ENCODE measurements at regions not wholly inside any gene's neighbourhood (a gene's known extent, or its start where the extent isn't known, plus 50 kb on each side); places are given as distances from the start of the nearest gene placed in this dataset.
"Not testable (repeated sequence)": the region's sequence is repeated elsewhere in the genome, so short reads cannot be mapped to it uniquely, and the experiment has no call there.

DNA sequence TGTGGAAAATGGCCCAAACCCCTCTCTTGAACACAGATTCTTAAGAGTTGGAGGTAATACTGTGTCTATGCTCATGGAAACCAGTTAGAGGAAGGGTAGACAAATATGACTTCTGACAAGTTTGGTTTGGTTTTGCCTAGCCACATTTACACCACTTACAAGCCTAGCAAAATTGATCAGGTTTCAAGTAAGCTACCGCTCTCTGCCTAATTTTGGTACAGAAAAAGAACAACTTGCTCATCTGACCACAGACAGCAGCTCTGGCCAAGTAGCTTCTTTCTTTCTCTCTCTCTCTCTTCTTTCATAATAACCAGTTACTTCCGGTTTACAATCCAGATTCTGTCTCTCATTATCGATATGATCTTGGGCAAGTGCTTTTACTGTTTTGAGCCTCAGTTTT lies 260.0 kb downstream of the GLUD2 start:
- DNase-seq = no peak

DNA sequence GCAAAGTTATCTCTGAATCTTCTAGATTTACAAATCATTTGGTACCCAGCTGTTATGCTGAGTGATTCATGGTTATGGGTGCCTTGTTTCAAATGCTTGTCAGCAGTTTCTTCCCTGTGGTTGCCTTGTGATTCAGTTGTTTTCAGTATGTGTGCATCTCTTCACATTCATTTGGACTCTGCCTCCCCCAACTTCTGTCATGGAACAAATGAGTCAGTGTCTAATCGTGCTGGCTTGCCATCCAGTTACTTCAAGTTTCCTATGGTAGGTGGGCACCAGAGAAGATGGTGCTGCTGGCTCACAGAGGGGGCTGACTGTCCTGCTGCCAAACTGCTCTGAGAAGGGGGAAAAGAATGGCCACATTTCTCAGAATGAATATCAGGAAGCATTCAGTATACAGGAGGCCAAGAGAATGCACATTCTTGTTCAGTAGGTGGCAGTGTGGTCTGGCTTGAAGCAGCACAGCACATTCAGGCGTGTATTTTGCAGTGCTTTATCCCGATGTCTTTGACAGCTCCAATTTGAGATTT lies 260.9 kb downstream of the GLUD2 start:
- DNase-seq = no peak

DNA sequence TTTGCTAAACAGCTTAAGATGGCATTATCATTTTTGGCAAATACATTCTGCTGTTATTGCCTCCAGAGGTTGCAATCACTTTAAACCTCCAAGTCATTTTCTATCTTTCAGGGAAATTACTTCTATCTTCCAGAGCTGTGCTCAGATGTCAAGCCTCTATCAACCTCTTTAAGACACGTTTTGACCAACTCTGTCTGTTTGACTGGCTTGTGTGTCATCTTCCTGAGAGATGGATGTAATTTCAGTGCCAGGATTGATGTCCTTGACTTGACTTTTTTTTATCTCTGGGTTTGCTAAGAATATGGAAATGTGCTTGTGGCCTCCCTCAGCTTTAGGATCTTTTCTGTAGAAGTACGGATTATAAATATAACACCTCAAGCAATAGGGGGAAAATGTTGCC lies 263.4 kb downstream of the GLUD2 start:
- no peak for DNase-seq

DNA sequence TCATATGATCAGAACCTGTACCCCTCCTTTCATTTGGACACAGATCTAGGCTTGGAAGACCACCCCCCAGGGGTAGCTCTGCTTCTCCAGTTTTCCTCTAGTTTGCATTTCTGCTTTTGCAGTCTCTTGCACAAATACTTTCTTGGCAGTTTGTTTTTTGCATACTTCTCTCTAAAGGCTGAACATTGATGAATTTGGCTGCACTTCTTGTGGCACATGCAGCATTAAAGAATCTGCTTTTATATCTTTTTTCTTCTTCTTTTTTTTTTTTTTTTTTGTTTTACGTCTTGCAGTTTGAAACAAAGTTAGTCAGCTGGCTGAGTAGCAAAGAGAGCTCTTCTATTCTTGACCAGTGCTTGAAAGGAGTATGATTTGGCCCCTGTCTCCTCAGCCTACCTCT lies 273.0 kb downstream of the GLUD2 start:
- no peak for DNase-seq

DNA sequence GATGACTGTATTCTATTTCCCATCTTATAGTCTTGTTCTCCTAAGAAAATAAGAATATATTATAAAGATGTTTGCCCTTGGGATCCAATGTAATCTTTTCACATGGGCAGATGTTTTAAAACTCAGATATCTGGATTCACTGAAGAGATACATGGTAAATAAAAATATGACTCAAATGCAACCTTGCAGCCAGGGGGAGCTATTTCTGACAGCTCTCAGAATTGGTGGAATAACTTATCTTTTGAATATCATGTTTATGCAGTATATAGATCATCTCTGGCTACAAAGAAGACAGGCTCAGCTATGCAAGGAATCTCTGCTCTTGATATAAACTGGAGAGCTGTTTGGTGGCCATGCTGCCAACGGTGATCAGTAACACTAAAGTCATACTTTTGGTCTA lies 274.7 kb downstream of the GLUD2 start:
- no peak for DNase-seq

DNA sequence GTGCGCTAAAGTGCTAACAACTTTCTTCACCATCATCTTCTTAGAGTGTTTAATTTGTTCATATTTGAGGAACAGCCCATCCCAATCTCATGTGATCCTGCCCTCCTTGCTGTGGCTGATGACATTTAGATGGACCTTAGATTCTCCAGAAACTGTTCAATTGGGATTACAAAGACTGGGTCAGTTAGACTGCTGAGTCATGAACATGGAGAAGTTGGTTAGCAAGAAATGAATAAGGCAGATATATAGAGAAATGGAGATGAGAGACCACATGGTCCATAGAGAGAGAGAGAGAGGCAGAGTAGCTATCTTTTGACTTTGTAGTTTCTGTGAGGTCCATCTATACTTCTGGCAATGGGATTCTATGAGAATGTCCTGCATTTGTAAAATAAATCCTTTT lies 275.9 kb downstream of the GLUD2 start:
- DNase-seq = no peak

DNA sequence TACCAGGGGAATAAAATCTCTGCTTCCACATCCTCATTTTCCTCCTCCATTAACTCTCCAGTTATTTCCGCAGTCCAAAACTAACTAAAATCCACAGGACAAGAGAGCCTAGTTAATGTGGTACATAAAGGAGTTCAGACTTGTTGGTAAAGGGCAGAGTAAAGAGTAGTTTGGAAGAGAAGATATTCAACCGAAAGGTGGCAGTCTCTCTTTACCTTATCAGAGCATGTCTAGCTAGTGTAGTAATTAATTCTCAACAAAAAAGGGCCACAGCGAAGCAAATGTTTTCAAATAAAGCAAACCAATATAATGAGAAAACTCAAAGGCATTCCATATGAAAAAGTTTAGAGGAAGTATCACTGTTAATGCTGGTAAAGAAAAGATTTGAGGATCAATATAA lies 286.5 kb downstream of the GLUD2 start:
- DNase-seq = no peak

DNA sequence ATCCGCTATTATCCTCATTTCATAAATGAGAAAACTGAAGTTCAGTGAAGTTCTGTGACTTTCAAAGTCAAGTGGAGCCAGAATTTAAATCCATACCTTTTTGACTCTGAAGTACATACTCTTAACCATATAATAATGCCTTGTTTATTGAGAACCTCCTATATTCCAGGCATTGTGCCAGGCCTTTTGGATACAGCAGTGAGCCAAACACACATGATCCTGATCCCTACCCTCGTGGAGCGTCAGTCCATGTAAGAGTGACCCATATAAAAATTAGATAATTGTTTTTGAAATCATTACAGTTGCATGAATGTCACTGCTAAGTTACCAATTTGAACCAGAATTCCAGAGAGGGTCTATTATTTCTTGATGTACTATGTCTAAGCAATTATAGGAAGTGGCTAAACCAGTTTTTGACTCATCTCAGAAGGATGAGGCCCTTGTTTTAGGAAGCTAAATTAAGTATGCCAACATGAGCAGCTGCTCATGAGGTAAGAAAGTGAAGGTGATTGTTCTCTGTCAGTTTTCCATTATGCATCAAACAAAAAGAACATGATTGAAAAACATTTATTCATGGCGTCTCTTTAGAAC lies 289.5 kb downstream of the GLUD2 start:
- DNase-seq = no peak

DNA sequence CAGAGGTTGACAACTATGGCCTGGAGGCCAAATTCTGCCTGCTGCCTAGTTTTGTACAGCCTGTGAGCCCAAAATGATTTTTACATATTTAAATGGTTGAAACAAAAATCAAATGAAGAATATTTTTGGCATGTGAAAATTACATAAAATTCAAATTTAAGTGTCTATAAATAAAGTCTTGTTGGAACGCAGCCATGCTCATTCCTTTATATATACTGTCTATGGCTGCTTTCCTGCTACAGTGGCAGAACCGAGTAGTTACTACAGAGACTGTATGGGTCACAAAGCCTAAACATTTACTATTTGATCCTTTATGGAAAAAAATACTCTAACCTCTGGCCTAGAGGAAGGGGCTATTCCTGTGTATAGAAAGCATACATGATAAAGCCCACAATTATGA lies 290.4 kb downstream of the GLUD2 start:
- no peak for DNase-seq

DNA sequence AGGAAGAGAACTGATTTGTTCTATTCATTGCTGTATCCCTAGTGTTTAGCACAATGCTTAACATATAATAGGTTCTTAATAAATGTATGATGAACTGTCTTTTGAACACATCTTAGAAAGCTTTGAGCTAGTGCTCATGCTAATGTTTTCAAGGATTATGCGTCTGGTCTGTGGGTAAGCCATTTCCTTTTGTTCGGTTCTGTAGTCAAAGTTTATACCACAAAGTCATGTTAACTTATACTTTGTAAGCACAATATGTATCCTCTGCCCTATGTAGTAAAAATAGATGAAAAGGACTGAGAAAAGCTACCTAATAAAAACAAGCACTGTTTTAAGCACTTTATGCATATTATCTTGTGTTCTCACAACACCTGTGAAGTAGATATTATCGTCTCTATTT lies 301.9 kb downstream of the GLUD2 start:
- no peak for DNase-seq

DNA sequence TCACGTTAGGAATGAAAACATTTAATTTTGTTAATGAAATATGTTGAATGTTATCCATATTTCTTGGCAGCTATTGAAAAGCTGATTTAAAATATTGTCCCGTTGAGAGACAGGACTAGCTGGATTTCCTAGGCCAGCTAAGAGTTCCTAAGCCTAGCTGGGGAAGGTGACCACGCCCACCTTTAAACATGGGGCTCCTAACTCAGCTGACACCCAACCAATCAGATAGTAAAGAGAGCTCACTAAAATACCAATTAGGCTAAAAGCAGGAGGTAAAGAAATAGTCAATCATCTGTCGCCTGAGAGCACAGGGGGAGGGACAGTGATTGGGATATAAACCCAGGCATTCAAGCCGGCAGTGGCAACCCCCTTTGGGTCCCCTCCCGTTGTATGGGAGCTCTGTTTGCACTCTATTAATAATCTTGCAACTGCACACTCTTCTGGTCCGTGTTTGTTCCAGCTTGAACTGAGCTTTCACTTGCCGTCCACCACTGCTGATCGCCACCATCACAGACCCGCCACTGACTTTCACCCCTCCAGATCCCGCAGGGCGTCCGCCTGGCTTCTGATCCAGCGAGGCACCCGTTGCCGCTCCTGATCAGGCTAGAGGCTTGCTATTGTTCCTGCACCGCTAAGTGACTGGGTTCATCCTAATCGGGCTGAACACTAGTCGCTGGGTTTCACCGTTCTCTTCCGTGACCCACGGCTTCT lies 308.9 kb downstream of the GLUD2 start:
- no peak for DNase-seq

DNA sequence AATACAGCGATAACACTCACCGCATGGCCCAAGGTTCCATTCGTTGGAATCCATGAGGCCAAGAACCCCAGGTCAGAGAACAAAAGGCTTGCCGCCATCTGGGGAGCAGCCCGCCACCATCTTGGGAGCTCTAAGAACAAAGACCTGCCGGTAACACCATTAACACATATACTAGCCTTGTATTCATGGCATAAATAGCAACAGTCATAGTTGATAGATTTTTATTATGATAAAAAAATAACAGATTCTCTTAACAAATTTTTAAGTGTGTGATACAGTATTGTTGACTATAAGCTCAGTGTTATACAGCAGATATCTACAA lies 309.4 kb downstream of the GLUD2 start:
- DNase-seq = no peak

DNA sequence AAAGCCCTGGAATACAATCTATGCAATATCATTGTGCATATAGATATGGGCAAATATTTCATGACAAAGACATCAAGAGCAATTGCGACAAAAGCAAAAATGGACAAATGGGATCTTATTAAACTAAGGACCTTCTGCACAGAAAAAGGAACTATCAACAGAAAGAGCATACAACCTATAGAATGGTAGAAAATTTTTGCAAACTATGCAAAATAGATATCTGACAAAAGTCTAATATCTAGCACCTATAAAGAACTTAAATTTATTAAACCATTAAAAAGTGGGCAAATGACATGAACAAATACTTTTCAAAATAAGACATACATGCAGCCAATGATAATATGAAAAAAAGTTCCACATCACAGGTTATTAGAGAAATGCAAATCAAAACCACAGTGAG lies 312.9 kb downstream of the GLUD2 start:
- no peak for DNase-seq

DNA sequence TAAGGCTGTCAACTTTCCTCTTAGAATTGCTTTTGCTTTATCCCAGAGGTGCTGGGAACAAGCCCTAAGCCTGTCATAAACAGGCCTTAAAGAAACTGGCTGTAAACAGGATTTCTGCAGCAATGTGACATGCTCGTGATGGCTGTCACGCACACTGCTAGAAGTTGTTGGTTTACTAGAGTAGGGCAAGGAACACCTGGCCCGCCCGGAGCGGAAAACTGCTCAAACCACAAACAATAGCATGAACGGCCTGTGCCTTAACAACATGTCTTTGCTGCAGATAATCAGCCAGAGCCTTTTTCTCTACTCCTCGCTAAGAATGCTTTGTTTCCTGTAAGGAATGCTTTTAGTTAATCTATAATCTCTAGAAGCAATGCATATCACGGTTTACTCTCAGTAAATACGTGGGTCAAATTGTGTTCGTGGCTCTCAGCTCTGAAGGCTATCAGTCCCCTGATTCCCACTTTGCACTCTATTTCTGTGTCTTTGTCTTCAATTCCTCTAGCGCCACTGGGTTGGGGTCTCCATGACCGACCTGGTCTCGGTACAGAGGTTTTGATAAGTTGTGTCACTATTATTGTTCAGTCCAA lies 318.3 kb downstream of the GLUD2 start:
- no peak for DNase-seq

DNA sequence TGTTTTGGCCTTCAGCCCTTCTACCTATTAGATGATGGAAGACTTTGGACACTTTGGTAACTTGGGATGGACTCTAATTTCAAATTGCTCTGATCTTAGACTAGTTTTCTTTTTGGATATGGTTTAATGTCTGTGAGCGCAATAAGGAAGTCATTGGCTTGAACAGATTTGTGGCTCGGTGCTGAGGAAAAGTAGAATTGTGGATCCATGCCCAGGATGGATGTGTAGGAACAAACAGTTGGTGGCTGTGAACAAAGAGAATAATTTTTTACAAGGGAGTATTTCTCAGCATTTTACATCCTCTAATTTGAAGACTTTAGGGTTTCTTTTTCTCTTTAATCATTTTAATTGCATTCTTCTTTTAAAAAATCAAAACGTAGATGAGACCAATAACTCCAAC lies 327.1 kb downstream of the GLUD2 start:
- DNase-seq = no peak

DNA sequence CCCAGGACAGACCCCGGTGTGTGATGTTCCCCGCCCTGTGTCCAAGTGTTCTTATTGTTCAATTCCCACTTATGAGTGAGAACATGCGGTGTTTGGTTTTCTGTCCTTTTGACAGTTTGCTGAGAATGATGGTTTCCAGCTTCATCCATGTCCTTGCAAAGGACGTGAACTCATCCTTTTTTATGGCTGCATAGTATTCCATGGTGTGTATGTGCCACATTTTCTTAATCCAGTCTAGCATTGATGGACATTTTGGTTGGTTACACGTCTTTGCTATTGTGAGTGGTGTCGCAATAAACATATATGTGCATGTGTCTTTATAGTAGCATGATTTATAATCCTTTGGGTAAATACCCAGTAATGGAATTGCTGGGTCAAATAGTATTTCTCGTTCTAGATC lies 334.5 kb downstream of the GLUD2 start:
- DNase-seq = not testable (repeated sequence)

DNA sequence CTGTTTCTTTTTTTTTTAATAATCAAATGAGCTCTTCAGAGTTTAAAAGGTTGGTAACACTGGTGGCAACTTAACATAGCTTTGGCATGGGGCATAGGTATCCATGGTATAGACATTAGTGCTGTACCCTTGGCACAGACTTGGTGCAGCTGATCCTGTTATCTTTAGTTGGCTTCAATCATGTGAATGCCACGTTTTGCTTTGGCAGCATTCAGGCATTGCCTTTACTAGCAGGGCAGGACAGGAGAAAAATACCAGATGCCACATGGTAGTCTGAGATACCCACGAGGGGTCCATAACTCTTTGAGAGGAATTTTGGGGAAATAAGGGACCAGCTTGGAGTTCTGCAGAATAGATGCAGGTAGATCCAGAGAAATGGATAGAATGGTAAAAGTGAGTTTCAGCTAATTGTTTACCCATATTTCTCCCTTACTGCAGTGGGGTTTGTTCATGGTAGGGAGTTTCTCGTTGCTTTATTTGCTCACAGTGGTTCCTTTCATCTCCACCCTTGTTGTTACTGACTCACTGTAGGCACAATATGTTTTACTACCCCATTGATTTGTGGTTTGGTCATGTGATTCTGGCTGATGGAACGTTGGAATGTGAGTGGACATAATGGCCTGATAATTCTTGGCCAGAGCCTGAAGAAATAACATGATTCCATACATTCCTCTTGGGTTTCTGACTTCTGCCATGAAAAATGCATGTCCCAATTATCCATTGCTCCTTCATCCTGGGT lies 342.7 kb downstream of the GLUD2 start:
- no peak for DNase-seq

DNA sequence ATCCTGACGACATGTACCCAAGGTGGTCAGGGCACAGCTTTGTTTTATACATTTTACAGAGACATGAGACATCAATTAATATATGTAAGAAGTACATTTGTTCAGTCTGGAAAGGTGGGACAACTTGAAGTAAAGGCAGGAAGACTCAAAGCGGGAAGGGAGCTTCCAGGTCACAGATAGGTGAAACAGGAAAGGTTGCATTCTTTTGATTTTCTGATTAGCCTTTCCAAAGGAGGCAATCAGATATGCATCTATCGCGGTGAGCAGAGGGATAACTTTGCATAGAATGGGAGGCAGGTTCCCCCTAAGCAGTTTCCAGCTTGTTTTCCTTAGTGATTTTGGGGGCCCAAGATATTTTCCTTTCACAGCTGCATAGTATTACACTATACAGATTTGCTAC lies 358.4 kb downstream of the GLUD2 start:
- no peak for DNase-seq

DNA sequence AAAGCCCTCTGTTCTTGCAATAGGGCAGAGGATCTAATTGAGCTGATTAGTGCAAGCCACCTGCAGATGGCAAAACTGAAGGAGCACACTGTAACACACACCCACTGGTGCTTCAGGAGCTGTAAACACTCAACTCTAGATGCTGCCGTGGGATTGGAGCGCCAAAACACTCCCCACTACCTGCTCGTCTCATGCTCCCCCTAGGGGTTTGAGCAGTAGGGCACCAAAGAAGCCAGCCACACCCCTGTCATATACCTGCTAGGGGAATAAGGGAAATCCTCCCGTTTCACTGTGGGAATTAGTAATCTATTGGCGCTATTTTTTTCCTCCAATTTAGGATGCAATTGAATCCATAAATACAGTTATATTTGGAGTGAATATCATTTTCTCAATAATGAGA lies 360.2 kb downstream of the GLUD2 start:
- DNase-seq = no peak

DNA sequence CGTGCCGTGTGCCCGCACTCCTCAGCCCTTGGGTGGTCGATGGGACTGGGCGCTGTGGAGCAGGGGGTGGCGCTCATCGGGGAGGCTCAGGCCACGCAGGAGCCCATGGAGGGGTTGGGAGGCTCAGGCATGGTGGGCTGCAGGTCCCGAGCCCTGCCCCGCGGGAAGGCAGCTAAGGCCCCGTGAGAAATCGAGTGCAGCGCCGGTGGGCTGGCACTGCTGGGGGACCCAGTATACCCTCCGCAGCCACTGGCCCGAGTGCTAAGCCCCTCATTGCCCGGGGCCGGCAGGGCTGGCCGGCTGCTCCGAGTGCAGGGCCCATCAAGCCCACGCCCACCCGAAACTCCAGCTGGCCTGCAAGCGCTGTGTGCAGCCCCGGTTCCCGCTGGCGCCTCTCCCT lies 384.1 kb downstream of the GLUD2 start:
- DNase-seq = not testable (repeated sequence)

DNA sequence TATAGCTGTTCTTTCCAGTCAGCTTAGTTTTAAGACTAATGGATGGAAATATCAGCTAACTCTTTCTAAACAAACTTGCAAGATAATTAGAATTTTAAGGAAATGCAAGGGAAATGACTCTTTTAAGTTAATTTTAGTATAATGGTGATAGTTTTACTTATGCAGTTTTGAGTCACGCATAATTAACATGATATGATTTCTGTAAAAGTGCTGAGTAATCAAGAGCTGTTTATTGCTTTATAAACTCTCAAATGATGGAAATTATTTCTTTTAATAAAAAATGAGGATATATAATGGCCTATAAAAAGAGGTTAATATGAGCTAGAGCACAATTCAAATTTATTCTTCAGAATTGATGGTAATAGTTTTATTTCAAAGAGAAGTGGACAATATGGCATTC lies 385.9 kb downstream of the GLUD2 start:
- no peak for DNase-seq

DNA sequence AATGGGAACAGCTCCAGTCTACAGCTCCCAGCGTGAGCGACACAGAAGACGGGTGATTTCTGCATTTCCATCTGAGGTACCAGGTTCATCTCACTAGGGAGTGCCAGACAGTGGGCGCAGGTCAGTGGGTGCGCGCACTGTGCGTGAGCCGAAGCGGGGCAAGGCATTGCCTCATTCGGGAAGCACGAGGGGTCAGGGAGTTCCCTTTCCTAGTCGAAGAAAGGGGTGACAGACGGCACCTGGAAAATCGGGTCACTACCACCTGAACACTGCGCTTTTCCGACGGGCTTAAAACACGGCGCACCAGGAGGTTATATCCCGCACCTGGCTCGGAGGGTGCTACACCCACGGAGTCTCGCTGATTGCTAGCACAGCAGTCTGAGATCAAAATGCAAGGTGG lies 390.3 kb downstream of the GLUD2 start:
- DNase-seq = not testable (repeated sequence)

DNA sequence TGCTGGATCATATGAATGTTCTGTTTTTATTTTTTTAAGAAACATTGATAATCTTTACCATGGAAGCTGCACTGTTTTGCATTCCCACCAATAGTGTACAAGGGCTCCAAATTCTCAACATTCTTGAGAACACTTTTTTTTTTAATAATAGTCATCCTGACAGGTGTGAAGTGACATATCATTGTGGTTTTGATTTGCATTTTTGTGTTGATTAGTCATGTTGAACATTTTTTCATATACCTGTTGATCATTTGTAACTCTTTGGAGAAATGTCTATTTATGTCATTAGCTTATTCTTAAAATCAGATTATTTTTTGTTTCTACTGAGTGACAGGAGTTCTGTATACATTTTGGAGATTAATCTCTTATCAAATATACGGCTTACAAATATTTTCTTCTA lies 408.5 kb downstream of the GLUD2 start:
- DNase-seq = no peak

DNA sequence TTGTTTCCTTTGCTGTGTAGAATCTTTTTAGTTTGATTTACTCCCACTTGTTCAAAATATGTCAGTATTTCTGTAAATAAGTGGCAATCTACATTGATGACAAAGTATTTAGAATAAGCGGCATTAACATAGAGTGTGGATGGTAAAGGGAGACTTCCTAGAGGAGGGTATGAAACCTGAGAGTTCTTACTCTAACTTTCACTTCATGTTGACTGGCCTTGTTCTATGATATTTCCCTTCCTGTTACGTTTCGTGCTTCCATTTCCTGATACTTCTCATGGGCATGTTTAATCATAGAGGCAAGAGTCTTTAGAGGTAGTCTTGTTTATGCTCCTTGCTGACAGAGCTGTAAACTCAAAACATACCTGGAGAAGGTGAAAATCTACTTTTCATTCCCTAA lies 408.9 kb downstream of the GLUD2 start:
- DNase-seq = no peak
